ENCODE measurements at regions not wholly inside any gene's neighbourhood (a gene's known extent, or its start where the extent isn't known, plus 50 kb on each side); places are given as distances from the start of the nearest gene placed in this dataset.
A peak's percentile ranks its signal among the peaks of the same experiment; 100 is the strongest.

- DNase-seq: peak in 1 of 3 donors; percentile 27
These were observed 220.0 kb downstream of the PCDH18 start for GRCh38 chr4:137312257-137312656.

GRCh38 chr4:137310593-137311490 lies 221.5 kb downstream of the PCDH18 start:
- peak; percentile 42 to 85 (median 77) for DNase-seq

- peak in 1 of 3 donors; percentile 35 for DNase-seq
These were observed 222.1 kb downstream of the PCDH18 start for GRCh38 chr4:137310166-137310565.

GRCh38 chr4:137309424-137309823 lies 222.9 kb downstream of the PCDH18 start:
- DNase-seq: no peak

GRCh38 chr4:137307806-137308205 lies 224.5 kb downstream of the PCDH18 start:
- peak; percentile 51 to 75 (median 58) for DNase-seq

GRCh38 chr4:137300776-137301175 lies 231.5 kb downstream of the PCDH18 start:
- DNase-seq: no peak

GRCh38 chr4:137299281-137299680 lies 233.0 kb downstream of the PCDH18 start:
- no peak for DNase-seq

- DNase-seq: no peak
These were observed 239.0 kb downstream of the PCDH18 start for GRCh38 chr4:137293281-137293680.

GRCh38 chr4:137283737-137284136 lies 248.6 kb downstream of the PCDH18 start:
- peak in 1 of 3 donors; percentile 35 for DNase-seq

GRCh38 chr4:137278431-137278830 lies 253.9 kb downstream of the PCDH18 start:
- DNase-seq: no peak

- peak; percentile 28 to 64 (median 31) for DNase-seq
These were observed 257.9 kb downstream of the PCDH18 start for GRCh38 chr4:137274404-137274803.

GRCh38 chr4:137267024-137267423 lies 265.3 kb downstream of the PCDH18 start:
- DNase-seq: peak in 1 of 3 donors; percentile 51

- DNase-seq: no peak
These were observed 265.8 kb downstream of the PCDH18 start for GRCh38 chr4:137266511-137266910.

GRCh38 chr4:137263206-137263605 lies 269.1 kb downstream of the PCDH18 start:
- no peak for DNase-seq

- peak in 1 of 3 donors; percentile 45 for DNase-seq
These were observed 278.3 kb downstream of the PCDH18 start for GRCh38 chr4:137253949-137254348.

GRCh38 chr4:137249112-137249511 lies 283.2 kb downstream of the PCDH18 start:
- no peak for DNase-seq

- DNase-seq: no peak
These were observed 293.7 kb downstream of the PCDH18 start for GRCh38 chr4:137238456-137239162.

GRCh38 chr4:137226900-137227299 lies 305.4 kb downstream of the PCDH18 start:
- no peak for DNase-seq

- DNase-seq: no peak
These were observed 306.1 kb downstream of the PCDH18 start for GRCh38 chr4:137226221-137226620.

- DNase-seq: peak in 1 of 3 donors; percentile 56
These were observed 318.7 kb downstream of the PCDH18 start for GRCh38 chr4:137213372-137214173.

- DNase-seq: no peak
These were observed 319.7 kb downstream of the PCDH18 start for GRCh38 chr4:137212601-137213000.

- DNase-seq: no peak
These were observed 323.1 kb downstream of the PCDH18 start for GRCh38 chr4:137209240-137209639.

Data from muscle of back (tissue), 3 donors.